ENCODE measurements at regions not wholly inside any gene's neighbourhood (a gene's known extent, or its start where the extent isn't known, plus 50 kb on each side); places are given as distances from the start of the nearest gene placed in this dataset.

DNA sequence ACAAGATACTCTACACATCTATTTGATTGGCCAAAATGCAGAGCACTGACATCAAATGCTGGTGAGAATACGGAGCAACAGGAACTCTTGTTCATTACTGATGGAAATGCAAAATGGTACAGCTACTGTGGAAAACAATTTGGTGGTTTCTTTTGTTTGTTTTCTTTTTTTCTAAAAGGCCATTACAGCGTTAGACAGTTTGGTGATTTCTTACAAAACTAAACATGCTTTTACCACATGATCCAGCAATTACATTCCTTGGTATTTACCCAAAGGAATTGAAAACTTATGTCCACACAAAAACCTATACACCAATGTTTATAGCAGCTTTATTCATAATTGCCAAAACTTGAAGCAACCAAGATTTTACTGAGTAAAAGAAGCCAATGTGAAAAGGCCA lies 66.4 kb upstream of the FBXO28 start:
- TF ChIP-seq EZH2phosphoT487 (IDR thresholded peaks at IDR 0.05; ENCODE audit: low read length) = no peak
- TF ChIP-seq EZH2 (optimal IDR thresholded peaks at IDR 0.05; ENCODE audit: low read depth, low read length) = no peak
- TF ChIP-seq CTCF (IDR thresholded peaks at IDR 0.05; ENCODE audit: low read length) = no peak

Data from MM.1S (cell line).